HEK293T (cell line): ENCODE measurements at regions not wholly inside any gene's neighbourhood (a gene's known extent, or its start where the extent isn't known, plus 50 kb on each side); places are given as distances from the start of the nearest gene placed in this dataset.
"Not testable (repeated sequence)": the region's sequence is repeated elsewhere in the genome, so short reads cannot be mapped to it uniquely, and the experiment has no call there.

Experiments
- CTCF ChIA-PET: fragments of 350-600 bp; formaldehyde crosslinking; extraction: SDS; loops from one replicate; lab custom pipeline; 2021; ENCODE audit warnings: antibody characterized with exemption, inconsistent platforms; lab: Yijun Ruan, JAX
- POLR2A ChIA-PET: fragments of 350-600 bp; formaldehyde crosslinking; extraction: SDS; loops from one replicate; lab custom pipeline; 2020; ENCODE audit warnings: antibody characterized with exemption, inconsistent platforms; lab: Yijun Ruan, JAX
- DNase-seq: peaks from one replicate; pipeline ENCODE4 v3.0.0; 2012; ENCODE audit warnings: mixed read lengths; ENCODE audit errors: extremely low spot score
- ARNT ChIP-seq: fragments of 450-650 bp; IDR thresholded peaks from 2 replicates; pipeline ENCODE4 v1.6.1; 2017; ENCODE audit warnings: mild to moderate bottlenecking
- BHLHE40 ChIP-seq: fragments of 450-650 bp; IDR thresholded peaks from 2 replicates; pipeline ENCODE4 v1.6.1; 2016; ENCODE audit warnings: mild to moderate bottlenecking, moderate library complexity, borderline replicate concordance
- CTBP1 ChIP-seq: fragments of 450-650 bp; IDR thresholded peaks from 2 replicates; pipeline ENCODE4 v1.6.1; 2016; ENCODE audit warnings: borderline replicate concordance
- ELF4 ChIP-seq: fragments of 450-650 bp; IDR thresholded peaks from 2 replicates; pipeline ENCODE4 v1.6.1; 2017; ENCODE audit warnings: antibody characterized with exemption
- FOXA1 ChIP-seq: fragments of 450-650 bp; IDR thresholded peaks from 2 replicates; pipeline ENCODE4 v1.6.1; 2016; ENCODE audit warnings: mild to moderate bottlenecking
- FOXK2 ChIP-seq: fragments of 450-650 bp; IDR thresholded peaks from 2 replicates; pipeline ENCODE4 v1.6.1; 2016; ENCODE audit warnings: mild to moderate bottlenecking
- FOXM1 ChIP-seq: fragments of 450-650 bp; IDR thresholded peaks from 2 replicates; pipeline ENCODE4 v1.6.1; 2017; ENCODE audit warnings: mild to moderate bottlenecking, borderline replicate concordance
- HDGF ChIP-seq: fragments of 450-650 bp; IDR thresholded peaks from 2 replicates; pipeline ENCODE4 v1.6.1; 2017; ENCODE audit warnings: antibody characterized with exemption, borderline replicate concordance
- L3MBTL2 ChIP-seq: fragments of 450-650 bp; conservative IDR thresholded peaks from 2 replicates; pipeline ENCODE4 v1.6.1; 2016; ENCODE audit warnings: mild to moderate bottlenecking
- LEF1 ChIP-seq: fragments of 450-650 bp; IDR thresholded peaks from 2 replicates; pipeline ENCODE4 v1.6.1; 2017; ENCODE audit warnings: mild to moderate bottlenecking, borderline replicate concordance
- NFRKB ChIP-seq: fragments of 450-650 bp; IDR thresholded peaks from 2 replicates; pipeline ENCODE4 v1.6.1; 2016; ENCODE audit warnings: mild to moderate bottlenecking, moderate library complexity
- PKNOX1 ChIP-seq: fragments of 450-650 bp; IDR thresholded peaks from 2 replicates; pipeline ENCODE4 v1.6.1; 2016
- SP1 ChIP-seq: fragments of 450-650 bp; IDR thresholded peaks from 2 replicates; pipeline ENCODE4 v1.6.1; 2017
- SUZ12 ChIP-seq: fragments of 450-650 bp; IDR thresholded peaks from 2 replicates; pipeline ENCODE4 v1.6.1; 2016; ENCODE audit warnings: mild to moderate bottlenecking
- TARDBP ChIP-seq: fragments of 450-650 bp; IDR thresholded peaks from 2 replicates; pipeline ENCODE4 v1.6.1; 2016
- ZNF384 ChIP-seq: fragments of 450-650 bp; IDR thresholded peaks from 2 replicates; pipeline ENCODE4 v1.6.1; 2016

- POLR2A ChIA-PET, result no interaction called here
- no peak for DNase-seq
- CTCF ChIA-PET, result no interaction called here
- TF ChIP-seq SP1 (no peak), HDGF (no peak), ELF4 (no peak)
Measured at GRCh38 chr17:53471514-53471913, 351.2 kb upstream of the KIF2B start.

- no peak for DNase-seq
- TF ChIP-seq TARDBP, result no peak
- no peak for TF ChIP-seq CTBP1
- TF ChIP-seq BHLHE40, result no peak
- no peak for TF ChIP-seq FOXM1
- TF ChIP-seq ARNT, result no peak
- no peak for TF ChIP-seq PKNOX1
- no peak for TF ChIP-seq ZNF384
- TF ChIP-seq NFRKB, result no peak
- TF ChIP-seq L3MBTL2, result no peak
- no peak for TF ChIP-seq ELF4
- TF ChIP-seq SUZ12, result no peak
- no peak for TF ChIP-seq SP1
- TF ChIP-seq FOXA1, result no peak
- TF ChIP-seq LEF1, result no peak
- TF ChIP-seq HDGF, result no peak
- no peak for TF ChIP-seq FOXK2
- ChIA-PET POLR2A (no interaction called here), CTCF (no interaction called here)
Measured at GRCh38 chr17:53470626-53471025, 352.1 kb upstream of the KIF2B start.

GRCh38 chr17:53466733-53467132 is 356.0 kb upstream of the KIF2B start:
- no peak for DNase-seq
- POLR2A ChIA-PET, result no interaction called here
- TF ChIP-seq FOXA1 (no peak), ARNT (no peak), SUZ12 (no peak), BHLHE40 (no peak), CTBP1 (no peak), L3MBTL2 (no peak), LEF1 (no peak), FOXK2 (no peak), ZNF384 (no peak), SP1 (no peak), PKNOX1 (no peak), TARDBP (no peak), FOXM1 (no peak), HDGF (no peak), NFRKB (no peak), ELF4 (no peak)
- CTCF ChIA-PET, result no interaction called here

GRCh38 chr17:53464396-53464795 is 358.3 kb upstream of the KIF2B start:
- POLR2A ChIA-PET, DNase-seq, CTCF ChIA-PET: not testable (repeated sequence)

GRCh38 chr17:53463363-53463762 is 359.4 kb upstream of the KIF2B start:
- TF ChIP-seq L3MBTL2 (no peak), LEF1 (no peak), SUZ12 (no peak), FOXM1 (no peak), PKNOX1 (no peak), BHLHE40 (no peak), FOXA1 (no peak), ELF4 (no peak), ARNT (no peak), ZNF384 (no peak), SP1 (no peak), FOXK2 (no peak), TARDBP (no peak), CTBP1 (no peak), HDGF (no peak), NFRKB (no peak)
- ChIA-PET POLR2A (no interaction called here), CTCF (no interaction called here)
- no peak for DNase-seq

- no peak for DNase-seq
- TF ChIP-seq ARNT (no peak), ELF4 (no peak), SP1 (no peak), TARDBP (no peak), LEF1 (no peak), NFRKB (no peak), ZNF384 (no peak)
- POLR2A ChIA-PET, result no interaction called here
- CTCF ChIA-PET, result no interaction called here
Measured at GRCh38 chr17:53462393-53462811, 360.3 kb upstream of the KIF2B start.

- DNase-seq, CTCF ChIA-PET, POLR2A ChIA-PET: not testable (repeated sequence)
Measured at GRCh38 chr17:53455943-53456342, 366.8 kb upstream of the KIF2B start.
